ENCODE measurements at regions not wholly inside any gene's neighbourhood (a gene's known extent, or its start where the extent isn't known, plus 50 kb on each side); places are given as distances from the start of the nearest gene placed in this dataset.

- no peak for TF ChIP-seq CTCF (IDR thresholded peaks at IDR 0.05; ENCODE audit: insufficient read depth, low read length)
- TF ChIP-seq REST (IDR thresholded peaks at IDR 0.05; ENCODE audit: insufficient replicate concordance, low read depth) = no peak
- no peak for TF ChIP-seq POLR2AphosphoS5 (IDR thresholded peaks at IDR 0.05; ENCODE audit: low read depth)
- no peak for TF ChIP-seq SPI1 (IDR thresholded peaks at IDR 0.05; ENCODE audit: borderline replicate concordance, low read depth)
These were observed 166.0 kb upstream of the CDH13 start for GRCh38 chr16:82460766-82461165.
